Vagina (tissue), 2 donors: ENCODE measurements at regions not wholly inside any gene's neighbourhood (a gene's known extent, or its start where the extent isn't known, plus 50 kb on each side); places are given as distances from the start of the nearest gene placed in this dataset.
A peak's percentile ranks its signal among the peaks of the same experiment; 100 is the strongest.

Experiments used
- DNase-seq, 2 donors: peaks; one replicate each; pipeline ENCODE4 v3.0.0-alpha.2; 2017; ENCODE audit errors: extremely low spot score in 2 of 2
- H3K27ac ChIP-seq: fragments of 200-600 bp; sonication (generic); one replicate; pipeline ENCODE4 v1.5.1; 2019
- H3K27me3 ChIP-seq: fragments of 200-600 bp; sonication (generic); one replicate; pipeline ENCODE4 v1.5.1; 2019
- H3K36me3 ChIP-seq, 2 donors: fragments of 200-600 bp; sonication (generic); one replicate each; pipeline ENCODE4 v1.5.1; 2017 to 2019
- H3K4me1 ChIP-seq: fragments of 200-600 bp; sonication (generic); one replicate; pipeline ENCODE4 v1.5.1; 2019
- H3K4me3 ChIP-seq, 2 donors: fragments of 200-600 bp; sonication (generic); 1 replicate in 1 of 2; 2 replicates in 1 of 2; pipeline ENCODE4 v1.5.1; 2016 to 2019
- H3K9me3 ChIP-seq: fragments of 200-600 bp; sonication (generic); one replicate; pipeline ENCODE4 v1.5.1; 2019
- POLR2A ChIP-seq, 2 donors: fragments of 450-650 bp; IDR thresholded peaks; one replicate each; pipeline ENCODE4 v1.6.1; 2017; ENCODE audit warnings: antibody characterized with exemption in 2 of 2, mild to moderate bottlenecking in 2 of 2, moderate library complexity in 2 of 2
- POLR2AphosphoS5 ChIP-seq, 2 donors: sonication (generic); formaldehyde crosslinking; IDR thresholded peaks; one replicate each; pipeline ENCODE4 v1.9.0; 2017; ENCODE audit warnings: antibody characterized with exemption in 2 of 2, mild to moderate bottlenecking in 2 of 2, low read depth in 1 of 2; ENCODE audit not compliant: insufficient read depth in 1 of 2
- intact Hi-C: fragments of 100-400 bp; cut with DNase I; formaldehyde crosslinking; loops from one replicate; pipeline ENCODE4 v1.15.1; 2023
- TF ChIP-seq, protein P1 (sequence below), 3 experiments: fragments of 450-650 bp in 2 of 3; fragments of 200-600 bp in 1 of 3; sonication (generic) in 1 of 3; IDR thresholded peaks; one replicate each; pipeline ENCODE4 v1.5.1; 2017 to 2019; ENCODE audit warnings: antibody characterized with exemption in 3 of 3, mild to moderate bottlenecking in 2 of 3, moderate library complexity in 2 of 3

- no peak overlapping the region for H3K27ac ChIP-seq
- TF ChIP-seq, protein P1, sequence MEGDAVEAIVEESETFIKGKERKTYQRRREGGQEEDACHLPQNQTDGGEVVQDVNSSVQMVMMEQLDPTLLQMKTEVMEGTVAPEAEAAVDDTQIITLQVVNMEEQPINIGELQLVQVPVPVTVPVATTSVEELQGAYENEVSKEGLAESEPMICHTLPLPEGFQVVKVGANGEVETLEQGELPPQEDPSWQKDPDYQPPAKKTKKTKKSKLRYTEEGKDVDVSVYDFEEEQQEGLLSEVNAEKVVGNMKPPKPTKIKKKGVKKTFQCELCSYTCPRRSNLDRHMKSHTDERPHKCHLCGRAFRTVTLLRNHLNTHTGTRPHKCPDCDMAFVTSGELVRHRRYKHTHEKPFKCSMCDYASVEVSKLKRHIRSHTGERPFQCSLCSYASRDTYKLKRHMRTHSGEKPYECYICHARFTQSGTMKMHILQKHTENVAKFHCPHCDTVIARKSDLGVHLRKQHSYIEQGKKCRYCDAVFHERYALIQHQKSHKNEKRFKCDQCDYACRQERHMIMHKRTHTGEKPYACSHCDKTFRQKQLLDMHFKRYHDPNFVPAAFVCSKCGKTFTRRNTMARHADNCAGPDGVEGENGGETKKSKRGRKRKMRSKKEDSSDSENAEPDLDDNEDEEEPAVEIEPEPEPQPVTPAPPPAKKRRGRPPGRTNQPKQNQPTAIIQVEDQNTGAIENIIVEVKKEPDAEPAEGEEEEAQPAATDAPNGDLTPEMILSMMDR (IDR thresholded peaks at IDR 0.05), result no peak
- TF ChIP-seq POLR2AphosphoS5 (IDR thresholded peaks at IDR 0.05; ENCODE audit: insufficient read depth in 1 of 2, low read depth in 1 of 2) (no peak), POLR2A (IDR thresholded peaks at IDR 0.05) (no peak)
- peaks cover 11% of the 10 kb centered on the region for H3K4me1 ChIP-seq
- H3K36me3 ChIP-seq, result no peaks in the 10 kb centered on the region
- no peak for DNase-seq
- intact Hi-C loops, result no loop called here
- no peaks in the 10 kb centered on the region for H3K27me3 ChIP-seq
- no peak overlapping the region for H3K4me3 ChIP-seq
- no peaks in the 10 kb centered on the region for H3K9me3 ChIP-seq
Measured at GRCh38 chr15:95247071-95247984, 1016.0 kb downstream of the MCTP2 start.

GRCh38 chr15:95249524-95249923 lies 1018.2 kb downstream of the MCTP2 start:
- Histone ChIP-seq H3K36me3 (no peaks in the 10 kb centered on the region), H3K27me3 (no peaks in the 10 kb centered on the region), H3K27ac (peak overlapping the region; percentile 1), H3K4me3 (no peak overlapping the region), H3K4me1 (peaks cover 11% of the 10 kb centered on the region), H3K9me3 (no peaks in the 10 kb centered on the region)
- intact Hi-C loops, result no loop called here
- DNase-seq, result no peak
- TF ChIP-seq POLR2A (IDR thresholded peaks at IDR 0.05), result no peak
- no peak for TF ChIP-seq POLR2AphosphoS5 (IDR thresholded peaks at IDR 0.05; ENCODE audit: insufficient read depth in 1 of 2, low read depth in 1 of 2)

DNA sequence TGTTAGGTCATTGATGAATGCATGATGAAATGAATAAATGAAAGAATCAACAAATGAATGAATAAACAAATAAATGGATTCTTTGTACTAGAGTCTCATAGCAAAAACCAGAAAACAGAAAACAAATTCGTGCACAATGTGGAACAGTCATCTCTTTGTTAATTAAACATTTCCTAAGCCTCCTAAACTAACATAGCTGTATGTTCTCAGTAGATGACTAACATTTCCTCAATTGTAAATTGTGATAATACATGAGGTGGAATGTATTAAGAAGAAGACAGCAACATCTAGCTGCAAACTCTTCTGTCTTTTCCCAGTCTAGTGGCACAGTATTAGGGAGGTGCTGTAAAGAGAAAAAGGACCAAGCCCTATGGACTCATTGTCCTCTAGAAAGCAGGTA lies 1021.0 kb downstream of the MCTP2 start:
- H3K4me1 ChIP-seq, result peaks cover 11% of the 10 kb centered on the region
- H3K4me3 ChIP-seq, result no peak overlapping the region
- DNase-seq, result no peak
- H3K9me3 ChIP-seq, result no peaks in the 10 kb centered on the region
- no peaks in the 10 kb centered on the region for H3K27me3 ChIP-seq
- intact Hi-C loops, result loop anchor here (10.0 kb wide), 1 partner anchor 1982 kb away; no protein-coding TSS in a partner anchor
- no peak overlapping the region for H3K27ac ChIP-seq
- H3K36me3 ChIP-seq, result no peaks in the 10 kb centered on the region
- no peak for TF ChIP-seq POLR2A (IDR thresholded peaks at IDR 0.05)
- TF ChIP-seq, protein P1 (IDR thresholded peaks at IDR 0.05), result no peak

- intact Hi-C loops, result loop anchor here (10.0 kb wide), 1 partner anchor 1981 kb away; no protein-coding TSS in a partner anchor
- no peak for DNase-seq
- H3K4me1 ChIP-seq, result peaks cover 7% of the 10 kb centered on the region
- no peaks in the 10 kb centered on the region for H3K36me3 ChIP-seq
- no peak overlapping the region for H3K4me3 ChIP-seq
- H3K27ac ChIP-seq, result no peak overlapping the region
- no peaks in the 10 kb centered on the region for H3K27me3 ChIP-seq
- no peaks in the 10 kb centered on the region for H3K9me3 ChIP-seq
- TF ChIP-seq POLR2AphosphoS5 (IDR thresholded peaks at IDR 0.05; ENCODE audit: insufficient read depth in 1 of 2, low read depth in 1 of 2) (peak in 1 of 2 donors; percentile 23), POLR2A (IDR thresholded peaks at IDR 0.05) (no peak)
- TF ChIP-seq, protein P1 (IDR thresholded peaks at IDR 0.05), result no peak
Measured at GRCh38 chr15:95254263-95254662, 1022.9 kb downstream of the MCTP2 start.

DNA sequence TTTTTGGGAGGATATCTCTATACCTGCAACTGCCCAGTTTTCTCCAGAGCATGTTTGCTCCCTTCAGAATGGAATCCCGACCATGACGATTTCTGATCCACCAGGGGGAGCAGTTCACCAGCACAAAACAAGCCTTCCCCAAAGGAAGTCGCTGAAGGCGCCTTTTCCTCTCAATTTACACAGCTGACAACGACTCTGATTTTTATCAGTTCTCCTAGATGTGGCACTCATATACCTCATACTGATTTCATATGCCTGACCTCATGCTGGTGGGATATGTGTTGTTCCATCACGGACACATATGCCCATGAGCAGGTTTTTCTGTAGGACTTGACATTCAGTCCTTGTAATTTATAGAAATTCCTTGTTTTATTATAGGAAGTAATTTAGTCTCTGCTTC lies 1028.2 kb downstream of the MCTP2 start:
- intact Hi-C loops, result loop anchor here (10.0 kb wide), 1 partner anchor 1975 kb away; no protein-coding TSS in a partner anchor
- DNase-seq, result no peak

More for the DNA sequence above, 1028.2 kb downstream of the MCTP2 start:
- peaks cover 27% of the 10 kb centered on the region for H3K4me1 ChIP-seq
- no peaks in the 10 kb centered on the region for H3K27me3 ChIP-seq
- no peak for TF ChIP-seq POLR2A (IDR thresholded peaks at IDR 0.05)
- TF ChIP-seq, protein P1 (IDR thresholded peaks at IDR 0.05), result peak; percentile 81 to 87 (median 82)
- no peak overlapping the region for H3K4me3 ChIP-seq
- H3K36me3 ChIP-seq, result no peaks in the 10 kb centered on the region
- H3K27ac ChIP-seq, result peak overlapping the region; percentile 12
- no peaks in the 10 kb centered on the region for H3K9me3 ChIP-seq
